Thymus (tissue), 11 donors: ENCODE measurements at regions not wholly inside any gene's neighbourhood (a gene's known extent, or its start where the extent isn't known, plus 50 kb on each side); places are given as distances from the start of the nearest gene placed in this dataset.

Experiments
- DNase-seq, 9 donors: peaks; one replicate each; pipeline ENCODE4 v3.0.0-alpha.2; 2013; ENCODE audit warnings: low spot score in 9 of 9, low read depth in 6 of 9, missing footprints in 1 of 9
- H3K27ac ChIP-seq, 2 donors: one replicate each; pipeline ENCODE4 v1.5.1; 2013; ENCODE audit warnings: control low read depth in 1 of 2, low read depth in 1 of 2, low read length in 1 of 2, mild to moderate bottlenecking in 1 of 2, moderate library complexity in 1 of 2
- H3K27me3 ChIP-seq, 2 donors: one replicate each; pipeline ENCODE4 v1.5.1; 2013; ENCODE audit warnings: low read length in 1 of 2; ENCODE audit not compliant: control insufficient read depth in 2 of 2, insufficient read depth in 1 of 2
- H3K36me3 ChIP-seq, 2 donors: one replicate each; pipeline ENCODE4 v1.5.1; 2013; ENCODE audit warnings: low read length in 1 of 2, mild to moderate bottlenecking in 1 of 2, moderate library complexity in 1 of 2; ENCODE audit not compliant: control insufficient read depth in 2 of 2, insufficient read depth in 2 of 2
- H3K4me1 ChIP-seq, 2 donors: one replicate each; pipeline ENCODE4 v1.5.1; 2013; ENCODE audit warnings: low read length in 2 of 2; ENCODE audit not compliant: control insufficient read depth in 2 of 2, insufficient read depth in 2 of 2
- H3K4me3 ChIP-seq, 2 donors: one replicate each; pipeline ENCODE4 v1.5.1; 2013; ENCODE audit warnings: low read length in 2 of 2, control low read depth in 1 of 2, mild to moderate bottlenecking in 1 of 2
- H3K9me3 ChIP-seq, 2 donors: one replicate each; pipeline ENCODE4 v1.5.1; 2013; ENCODE audit warnings: low read length in 1 of 2, mild to moderate bottlenecking in 1 of 2; ENCODE audit not compliant: control insufficient read depth in 2 of 2, insufficient read depth in 1 of 2
- WGBS: extraction: QIAGEN DNeasy Blood & Tissue Kit; methylation state at CpG from one replicate; pipeline ENCODE4 v1.1.7; 2013; 5-methylcytosine and 5-hydroxymethylcytosine counted together
- donor health status: healthy.

DNA sequence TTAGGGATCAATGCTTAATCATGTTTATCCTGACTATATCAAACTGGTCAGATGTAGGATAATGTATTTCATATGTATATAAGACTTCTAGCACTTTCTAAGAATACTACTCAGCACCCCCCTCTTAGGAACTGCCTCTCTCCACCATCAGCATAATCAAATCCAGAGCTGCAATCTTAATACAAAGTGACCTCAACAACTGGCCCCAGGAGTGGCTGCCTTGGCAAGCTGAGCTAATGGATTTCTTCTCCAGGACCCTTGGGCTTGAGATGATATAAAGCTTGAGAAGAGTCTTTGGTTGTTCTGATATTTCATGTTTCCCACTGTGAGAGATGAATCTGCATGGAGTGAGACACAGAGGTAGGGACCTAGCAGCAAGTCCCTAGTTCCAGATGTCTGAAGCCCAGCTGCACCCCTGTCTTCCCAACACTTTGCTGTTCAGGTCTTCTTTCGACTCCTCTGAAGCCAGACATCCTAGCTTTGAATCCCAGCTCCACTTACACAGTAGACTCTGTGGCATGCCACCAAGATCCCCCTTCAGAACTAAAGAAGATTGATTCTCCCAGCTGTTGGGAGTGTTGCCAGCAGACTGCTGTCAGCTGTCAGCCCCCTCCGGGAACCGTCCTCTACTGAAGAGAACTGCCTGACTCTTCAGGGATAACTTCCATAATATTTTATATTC lies 309.3 kb upstream of the UBE2E2 start:
- no peak overlapping the region for H3K4me3 ChIP-seq
- H3K36me3 ChIP-seq: no peaks in the 10 kb centered on the region
- H3K27me3 ChIP-seq: no peaks in the 10 kb centered on the region
- H3K9me3 ChIP-seq: no peaks in the 10 kb centered on the region
- H3K4me1 ChIP-seq: no peaks in the 10 kb centered on the region
- no peak overlapping the region for H3K27ac ChIP-seq
- 88% methylated on average over 3 of the region's 3 CpGs for WGBS
- DNase-seq: no peak

DNA sequence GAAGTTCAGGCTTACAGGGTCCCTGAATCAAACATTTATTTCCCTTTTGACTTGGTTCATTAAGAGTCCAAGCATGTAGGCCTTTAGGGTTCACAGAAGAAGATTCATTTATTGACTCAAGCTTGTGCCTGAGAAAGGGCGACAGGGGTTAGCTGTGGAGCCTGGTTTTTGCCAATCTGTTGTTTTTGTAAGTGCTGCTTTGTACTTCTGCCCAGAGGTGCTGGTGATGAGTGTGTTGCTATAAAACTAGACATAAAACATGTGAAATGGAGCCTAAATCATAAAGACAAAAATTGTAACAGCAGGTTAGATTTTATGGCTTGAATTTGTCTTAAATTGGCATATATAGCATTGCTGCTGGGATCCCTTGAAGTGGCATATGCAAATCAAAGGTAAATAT lies 308.3 kb upstream of the UBE2E2 start:
- Histone ChIP-seq H3K4me3 (no peak overlapping the region), H3K36me3 (no peaks in the 10 kb centered on the region), H3K4me1 (no peaks in the 10 kb centered on the region), H3K27me3 (no peaks in the 10 kb centered on the region), H3K9me3 (no peaks in the 10 kb centered on the region), H3K27ac (no peak overlapping the region)
- 99% methylated on average over 1 of the region's 1 CpG for WGBS
- no peak for DNase-seq

DNA sequence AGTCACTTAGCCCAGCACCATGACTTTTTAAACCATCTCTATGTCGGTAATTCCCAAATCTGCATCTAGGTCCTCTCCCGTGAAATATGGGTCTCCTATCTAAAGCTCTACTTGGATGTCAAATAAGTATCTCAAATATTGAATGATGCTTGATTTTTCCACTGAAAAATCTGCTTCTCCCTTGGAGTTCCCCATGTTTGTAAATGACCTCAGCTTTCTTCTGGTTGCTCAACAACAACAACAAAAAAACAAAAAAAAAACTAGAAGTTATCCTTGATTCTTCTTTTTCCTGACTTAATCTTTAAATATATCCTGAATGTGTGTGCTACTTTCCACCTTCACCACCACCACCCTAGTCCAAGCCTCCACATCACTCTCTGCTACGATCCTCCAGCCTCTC lies 307.5 kb upstream of the UBE2E2 start:
- 98% methylated on average over 3 of the region's 3 CpGs for WGBS
- no peaks in the 10 kb centered on the region for H3K27me3 ChIP-seq
- DNase-seq: no peak

DNA sequence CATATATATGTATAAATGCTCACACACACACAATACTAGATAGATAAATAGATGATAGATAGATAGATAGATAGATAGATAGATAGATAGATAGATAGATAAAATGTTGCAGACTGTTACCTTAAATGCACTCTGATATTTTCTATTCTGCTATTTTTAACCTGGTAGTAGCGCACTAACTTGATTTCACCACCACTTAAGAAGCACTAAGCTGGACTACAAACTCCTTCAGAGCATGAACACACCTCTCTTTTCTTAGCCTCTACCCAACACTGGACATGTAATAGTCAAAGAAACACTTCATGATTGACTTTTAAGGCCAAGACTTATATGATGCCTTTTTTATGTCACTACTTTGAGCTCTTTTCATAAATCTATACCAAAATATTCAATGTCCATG lies 304.6 kb upstream of the UBE2E2 start:
- WGBS: 99% methylated on average over 1 of the region's 1 CpG
- no peak for DNase-seq
- H3K9me3 ChIP-seq: no peaks in the 10 kb centered on the region
- no peak overlapping the region for H3K4me3 ChIP-seq
- no peaks in the 10 kb centered on the region for H3K36me3 ChIP-seq
- H3K4me1 ChIP-seq: no peaks in the 10 kb centered on the region
- H3K27me3 ChIP-seq: no peaks in the 10 kb centered on the region
- no peak overlapping the region for H3K27ac ChIP-seq

More for the DNA sequence above, 307.5 kb upstream of the UBE2E2 start:
- Histone ChIP-seq H3K36me3 (no peaks in the 10 kb centered on the region), H3K4me1 (no peaks in the 10 kb centered on the region), H3K27ac (no peak overlapping the region), H3K4me3 (no peak overlapping the region), H3K9me3 (no peaks in the 10 kb centered on the region)

DNA sequence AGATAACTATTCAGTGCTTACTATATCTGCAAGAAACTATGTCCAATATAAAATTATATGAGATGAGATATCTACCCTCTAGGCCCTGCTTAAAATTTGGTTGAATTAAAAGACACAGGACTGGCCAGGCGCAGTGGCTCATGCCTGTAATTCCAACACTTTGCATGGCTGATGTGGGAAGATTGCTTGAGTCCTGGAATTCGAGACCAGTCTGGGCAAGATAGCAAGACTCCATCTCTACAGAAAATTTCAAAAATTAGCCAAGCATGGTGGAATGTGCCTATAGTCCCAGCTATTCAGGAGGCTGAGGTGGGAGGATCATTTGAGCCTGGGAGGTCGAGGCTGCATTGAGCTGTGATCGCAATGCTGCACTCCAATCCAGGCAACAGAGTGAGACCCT lies 303.7 kb upstream of the UBE2E2 start:
- H3K4me3 ChIP-seq: no peak overlapping the region
- no peak overlapping the region for H3K27ac ChIP-seq
- no peaks in the 10 kb centered on the region for H3K27me3 ChIP-seq
- WGBS: 96% methylated on average over 4 of the region's 4 CpGs
- H3K9me3 ChIP-seq: no peaks in the 10 kb centered on the region
- no peak for DNase-seq
- no peaks in the 10 kb centered on the region for H3K36me3 ChIP-seq
- H3K4me1 ChIP-seq: no peaks in the 10 kb centered on the region

DNA sequence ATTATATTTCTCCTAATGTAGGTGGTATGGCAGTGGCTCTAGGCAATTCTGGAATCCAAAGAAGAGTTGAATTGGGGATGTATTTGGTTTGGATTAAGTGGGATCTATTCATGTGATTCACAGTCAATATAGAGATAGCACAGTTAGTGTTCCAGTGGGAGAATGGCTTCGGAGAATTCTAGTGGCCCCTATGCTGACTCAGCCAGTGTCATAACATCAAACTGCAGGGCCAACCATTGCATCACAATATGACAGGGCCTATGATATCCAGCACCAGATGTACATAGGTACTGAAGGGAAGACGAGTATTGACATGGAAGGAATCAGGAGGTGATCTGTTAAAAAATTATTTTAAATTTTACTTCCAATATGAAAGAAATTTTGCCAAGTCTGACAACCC lies 302.8 kb upstream of the UBE2E2 start:
- WGBS: 94% methylated on average over 2 of the region's 2 CpGs
- Histone ChIP-seq H3K36me3 (no peaks in the 10 kb centered on the region), H3K4me3 (no peak overlapping the region), H3K27me3 (no peaks in the 10 kb centered on the region), H3K9me3 (no peaks in the 10 kb centered on the region), H3K27ac (no peak overlapping the region), H3K4me1 (no peaks in the 10 kb centered on the region)
- DNase-seq: no peak

DNA sequence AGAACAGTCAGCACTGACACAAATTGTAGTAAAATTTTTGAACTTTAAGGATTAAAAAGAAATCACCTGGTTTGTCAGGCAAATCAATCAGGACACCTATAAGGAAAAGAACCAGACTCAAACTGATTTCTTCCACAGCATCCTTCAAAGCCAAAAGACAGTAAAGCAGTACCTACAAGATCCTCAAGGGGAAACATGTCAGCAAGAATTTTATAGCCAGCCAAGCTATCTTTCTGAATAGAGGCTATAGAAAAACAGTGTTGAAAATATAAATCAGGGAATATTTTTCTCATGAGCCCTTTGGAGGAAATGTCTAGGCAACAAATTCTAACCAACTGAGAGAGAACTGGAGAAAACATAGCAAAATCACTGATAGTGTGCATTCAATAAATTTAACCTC lies 301.4 kb upstream of the UBE2E2 start:
- Histone ChIP-seq H3K36me3 (no peaks in the 10 kb centered on the region), H3K27ac (no peak overlapping the region), H3K27me3 (no peaks in the 10 kb centered on the region), H3K4me1 (peaks cover 0 to under 1% of the 10 kb centered on the region in 2 donors), H3K4me3 (no peak overlapping the region), H3K9me3 (no peaks in the 10 kb centered on the region)
- no peak for DNase-seq

DNA sequence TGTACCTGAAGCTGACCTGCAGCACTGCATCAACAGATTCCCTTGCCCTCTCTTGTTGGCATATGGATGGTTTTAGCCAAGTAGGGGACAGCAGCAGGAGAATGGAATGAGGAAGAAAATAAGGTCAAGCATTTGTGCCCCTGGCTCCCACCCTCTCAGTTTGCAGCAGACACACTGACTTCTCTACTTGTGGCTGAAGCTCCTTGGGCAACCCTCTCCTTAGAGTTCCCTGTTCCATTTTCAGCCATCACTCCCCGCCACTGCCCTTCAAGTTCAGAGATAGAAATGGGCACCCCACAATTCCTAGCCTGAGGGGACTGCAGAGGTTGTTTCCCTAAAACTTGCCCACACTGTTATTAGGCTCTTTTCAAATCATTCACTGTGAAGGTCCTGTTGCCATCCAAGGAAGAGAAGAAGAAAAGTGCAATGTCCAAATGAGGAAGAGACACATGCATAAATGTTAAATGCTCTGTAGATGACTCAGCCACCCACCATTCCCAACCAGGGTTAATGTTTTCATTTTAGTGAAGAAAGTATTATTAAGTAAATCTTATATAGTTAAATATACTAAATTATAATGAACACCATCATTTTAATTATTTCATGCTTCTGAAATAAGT lies 295.9 kb upstream of the UBE2E2 start:
- Histone ChIP-seq H3K4me3 (no peak overlapping the region), H3K36me3 (no peaks in the 10 kb centered on the region), H3K4me1 (peaks cover 0 to 3% of the 10 kb centered on the region in 2 donors), H3K9me3 (no peaks in the 10 kb centered on the region), H3K27me3 (no peaks in the 10 kb centered on the region), H3K27ac (no peak overlapping the region)
- no peak for DNase-seq
- 96% methylated on average over 1 of the region's 1 CpG for WGBS

DNA sequence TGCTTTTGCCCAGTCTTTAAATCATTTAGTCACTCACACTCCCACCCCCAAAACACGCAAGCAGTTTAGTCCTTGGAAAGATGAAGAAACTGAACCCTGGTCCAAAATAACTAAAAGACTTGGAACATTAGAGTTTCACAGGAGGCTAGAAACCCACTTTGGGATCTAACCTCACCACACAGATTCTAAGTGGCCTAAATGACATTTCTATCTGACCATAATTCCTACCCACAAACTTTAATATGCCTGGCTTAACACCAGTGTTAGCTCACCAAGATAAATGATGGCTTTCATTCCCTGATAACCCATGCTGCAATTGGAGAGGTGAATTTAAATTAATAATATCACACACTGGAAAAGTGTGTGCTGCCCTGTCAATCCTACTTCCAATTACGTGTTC lies 295.3 kb upstream of the UBE2E2 start:
- no peaks in the 10 kb centered on the region for H3K36me3 ChIP-seq
- no peaks in the 10 kb centered on the region for H3K27me3 ChIP-seq
- no peaks in the 10 kb centered on the region for H3K9me3 ChIP-seq
- no peak for DNase-seq
- peaks cover 0 to 3% of the 10 kb centered on the region in 2 donors for H3K4me1 ChIP-seq
- H3K27ac ChIP-seq: no peak overlapping the region
- no peak overlapping the region for H3K4me3 ChIP-seq
- 95% methylated on average over 2 of the region's 2 CpGs for WGBS
